Activated CD8-positive, alpha-beta memory T cell treated with anti-CD3 and anti-CD28 coated beads for 36 hours (primary cell): ENCODE measurements at regions not wholly inside any gene's neighbourhood (a gene's known extent, or its start where the extent isn't known, plus 50 kb on each side); places are given as distances from the start of the nearest gene placed in this dataset.

Experiments
- CTCF ChIA-PET: fragments of 350-600 bp; sonication (Branson Sonifier 250); formaldehyde crosslinking; loops from one replicate; lab custom pipeline; 2021; ENCODE audit warnings: antibody characterized with exemption; lab: Charles Lee
- POLR2A ChIA-PET: fragments of 350-600 bp; sonication (Branson Sonifier 250); formaldehyde crosslinking; loops from one replicate; lab custom pipeline; 2021; ENCODE audit warnings: antibody characterized with exemption; lab: Charles Lee

DNA sequence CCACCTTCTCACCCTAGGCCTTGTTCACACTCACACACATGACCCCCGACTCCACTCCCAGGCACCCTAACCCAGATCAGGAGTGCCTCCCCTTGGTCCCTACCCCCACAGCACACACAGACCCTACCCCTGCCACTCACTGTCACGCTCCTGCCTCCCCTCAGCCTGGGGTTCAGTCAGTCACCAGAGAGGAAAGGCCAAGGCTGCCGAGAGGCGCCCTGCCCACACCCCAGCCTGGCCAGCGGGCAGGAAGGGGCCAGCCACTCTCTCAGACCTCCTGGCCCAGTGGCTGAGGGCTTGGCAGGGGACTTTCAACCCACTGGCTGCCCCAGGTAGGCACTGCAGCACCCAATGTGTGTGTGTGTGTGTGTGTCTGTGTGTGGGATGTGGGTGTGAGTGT is 122.4 kb upstream of the MVB12B start:
- ChIA-PET POLR2A (no interaction called here), CTCF (no interaction called here)

DNA sequence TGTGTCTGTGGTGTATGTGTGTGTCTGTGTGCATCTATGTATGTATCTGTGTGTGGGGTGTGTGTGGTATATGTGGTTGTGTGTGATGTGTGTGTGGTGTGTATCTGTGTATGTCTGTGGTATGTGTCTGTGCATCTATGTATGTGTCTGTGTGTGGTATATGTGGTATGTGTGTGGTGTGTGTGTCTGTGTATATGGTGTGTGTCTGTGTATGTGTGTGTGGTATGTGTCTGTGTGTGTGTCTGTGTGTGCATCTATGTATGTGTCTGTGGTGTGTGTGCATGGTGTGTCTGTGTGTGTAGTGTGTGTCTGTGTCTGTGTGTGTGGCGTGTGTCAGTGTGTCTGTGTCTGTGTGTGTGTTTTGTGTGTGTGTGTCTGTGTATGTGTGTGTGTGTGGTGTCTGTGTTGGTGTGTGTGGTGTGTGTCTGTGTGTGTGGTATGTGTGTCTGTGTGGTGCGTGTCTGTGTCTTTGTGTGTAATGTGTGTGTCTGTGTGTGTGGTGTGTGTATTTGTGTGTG is 121.9 kb upstream of the MVB12B start:
- CTCF ChIA-PET = no interaction called here
- POLR2A ChIA-PET = no interaction called here

DNA sequence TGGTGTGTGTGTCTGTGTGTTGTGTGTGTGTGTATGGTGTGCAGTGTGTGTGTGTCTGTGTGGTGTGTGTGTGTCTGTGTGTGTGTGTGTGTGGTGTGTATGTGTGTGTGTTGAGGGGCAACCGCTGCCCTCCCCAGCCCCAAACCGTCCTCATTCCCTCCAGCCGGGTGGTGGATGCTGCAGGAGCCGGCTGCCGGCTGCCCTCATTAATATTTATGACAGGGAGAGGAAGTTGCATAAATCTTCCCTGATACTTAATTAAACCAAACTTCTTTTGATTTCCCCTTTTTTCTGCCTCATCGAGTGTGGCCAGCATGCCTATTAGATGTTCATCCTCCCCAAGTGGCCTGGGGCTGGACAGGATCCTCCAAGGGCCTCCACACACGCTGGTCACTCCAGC is 121.4 kb upstream of the MVB12B start:
- POLR2A ChIA-PET = no interaction called here
- CTCF ChIA-PET = no interaction called here

DNA sequence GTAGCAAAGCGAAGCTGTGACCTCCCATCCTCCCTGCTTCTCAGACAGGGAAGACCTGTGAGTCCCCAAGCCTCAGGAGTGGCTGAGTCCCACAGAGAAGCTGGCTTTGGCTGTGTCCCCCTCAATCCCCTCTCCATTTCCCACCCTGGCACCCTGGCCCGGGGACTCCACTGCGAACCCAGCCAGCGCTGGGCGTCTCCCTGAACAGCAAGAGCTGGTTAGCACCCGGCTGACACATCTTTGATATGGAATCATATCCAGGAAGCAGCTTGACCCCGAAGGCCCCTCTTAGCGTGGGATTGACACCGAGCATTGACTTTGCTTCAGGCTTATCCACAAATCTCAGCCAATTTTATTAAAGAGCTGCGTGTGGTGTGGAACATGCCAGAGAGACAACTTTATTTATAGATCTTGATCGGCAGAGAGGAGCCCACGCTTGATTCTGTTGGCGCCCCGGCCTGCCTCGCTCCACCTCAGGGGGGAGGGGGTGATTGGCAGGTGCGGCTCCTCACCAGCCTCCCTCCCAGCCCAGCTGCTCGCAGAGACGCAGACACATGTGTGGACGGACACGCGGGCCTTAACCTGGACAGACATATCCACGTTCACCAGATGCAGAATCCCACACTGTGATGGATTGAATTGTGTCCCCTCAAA is 120.7 kb upstream of the MVB12B start:
- ChIA-PET CTCF (no interaction called here), POLR2A (no interaction called here)

GRCh38 chr9:126207256-126207655 is 119.4 kb upstream of the MVB12B start:
- ChIA-PET POLR2A (no interaction called here), CTCF (no interaction called here)

DNA sequence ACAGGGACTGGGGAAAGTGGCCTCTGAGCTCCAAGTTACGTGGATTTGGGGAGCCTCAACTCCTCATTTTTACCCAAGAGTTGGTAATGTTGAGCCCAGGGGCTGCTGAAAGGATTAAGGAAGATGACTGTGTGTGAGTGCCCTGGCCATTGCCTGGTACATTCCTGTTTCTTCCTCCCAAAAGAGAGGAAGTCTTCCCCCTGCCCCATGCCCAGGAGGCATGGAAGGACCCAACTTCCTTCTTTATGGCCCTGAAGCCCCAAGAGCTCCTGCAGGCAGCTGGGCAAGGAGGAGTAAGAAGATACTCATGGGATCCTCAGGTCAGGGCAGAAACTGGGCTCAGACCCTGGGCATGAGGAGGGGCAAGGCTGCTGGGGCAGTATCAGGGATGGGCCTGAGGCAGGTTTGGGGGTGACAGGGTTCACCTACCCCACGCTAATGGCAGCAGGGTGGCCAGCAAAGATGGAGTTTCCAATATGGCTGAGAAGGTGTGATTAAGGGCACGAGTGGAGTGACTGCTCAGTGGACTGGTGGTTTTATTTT is 118.3 kb upstream of the MVB12B start:
- POLR2A ChIA-PET = no interaction called here
- CTCF ChIA-PET = no interaction called here

- ChIA-PET POLR2A (no interaction called here), CTCF (no interaction called here)
Observed at GRCh38 chr9:126211441-126212074, 115.1 kb upstream of the MVB12B start.

DNA sequence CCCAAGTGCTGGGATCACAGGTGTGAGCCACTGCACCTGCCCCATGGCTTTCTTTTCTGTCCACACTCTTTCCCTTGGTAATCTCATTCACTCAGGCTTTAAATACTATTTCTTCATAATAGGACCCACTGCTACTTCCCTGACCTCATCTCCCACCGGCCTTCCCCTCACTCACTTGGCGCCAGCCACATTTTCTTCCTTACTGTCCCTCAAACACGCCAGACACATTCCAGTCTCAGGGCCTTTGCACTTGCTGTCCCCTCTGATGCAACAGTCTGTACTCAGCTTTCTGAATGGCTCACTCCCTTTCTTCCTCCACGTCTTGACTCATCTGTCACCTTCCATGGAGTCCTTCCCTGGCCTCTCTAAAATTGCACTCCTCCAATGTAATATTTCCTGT is 111.1 kb upstream of the MVB12B start:
- ChIA-PET CTCF (no interaction called here), POLR2A (no interaction called here)

- ChIA-PET CTCF (no interaction called here), POLR2A (no interaction called here)
Observed at GRCh38 chr9:126216826-126217225, 109.8 kb upstream of the MVB12B start.

DNA sequence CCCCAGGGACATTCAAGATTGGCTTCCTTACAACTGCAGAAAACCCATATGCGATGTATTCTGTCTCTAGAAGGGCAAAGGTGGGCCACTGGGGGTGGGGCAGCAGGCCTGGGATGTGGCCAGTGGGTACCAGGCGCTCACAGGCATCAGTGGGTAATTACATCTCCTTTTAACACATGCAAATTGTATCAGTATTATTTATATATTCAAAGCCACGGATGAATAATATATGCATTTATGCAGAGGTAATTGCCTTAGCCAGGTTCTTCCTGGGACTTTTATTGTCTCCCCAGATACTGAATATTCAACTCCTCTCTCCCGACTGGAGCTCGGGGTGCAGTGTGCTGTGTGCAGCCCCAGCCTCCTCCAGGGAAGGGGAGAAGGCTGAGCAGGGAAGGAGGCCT is 109.4 kb upstream of the MVB12B start:
- ChIA-PET CTCF (no interaction called here), POLR2A (no interaction called here)

GRCh38 chr9:126217797-126218196 is 108.8 kb upstream of the MVB12B start:
- ChIA-PET CTCF (no interaction called here), POLR2A (no interaction called here)

- POLR2A ChIA-PET = no interaction called here
Observed at GRCh38 chr9:126218359-126219125, 108.1 kb upstream of the MVB12B start.

DNA sequence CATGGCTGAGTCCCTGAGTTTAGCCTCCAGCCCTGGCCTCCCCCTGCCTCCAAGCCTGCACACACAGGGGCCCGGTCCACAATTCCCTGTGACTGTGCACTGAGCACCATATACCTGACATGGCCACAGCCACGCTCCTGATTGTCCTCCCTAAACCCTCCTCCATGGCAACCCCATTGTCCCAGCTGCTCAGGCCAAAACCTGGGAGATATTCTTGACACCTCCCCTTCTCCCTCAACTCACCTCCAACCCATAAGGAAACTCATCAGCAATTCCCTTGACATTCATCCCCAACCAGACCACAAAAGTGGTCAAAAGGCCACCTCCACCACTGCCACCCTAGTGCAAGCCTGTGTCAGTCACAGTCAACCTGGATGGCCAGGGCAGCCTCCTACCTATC is 107.5 kb upstream of the MVB12B start:
- ChIA-PET CTCF (no interaction called here), POLR2A (no interaction called here)

More at GRCh38 chr9:126218359-126219125, 108.1 kb upstream of the MVB12B start:
- CTCF ChIA-PET = no interaction called here

DNA sequence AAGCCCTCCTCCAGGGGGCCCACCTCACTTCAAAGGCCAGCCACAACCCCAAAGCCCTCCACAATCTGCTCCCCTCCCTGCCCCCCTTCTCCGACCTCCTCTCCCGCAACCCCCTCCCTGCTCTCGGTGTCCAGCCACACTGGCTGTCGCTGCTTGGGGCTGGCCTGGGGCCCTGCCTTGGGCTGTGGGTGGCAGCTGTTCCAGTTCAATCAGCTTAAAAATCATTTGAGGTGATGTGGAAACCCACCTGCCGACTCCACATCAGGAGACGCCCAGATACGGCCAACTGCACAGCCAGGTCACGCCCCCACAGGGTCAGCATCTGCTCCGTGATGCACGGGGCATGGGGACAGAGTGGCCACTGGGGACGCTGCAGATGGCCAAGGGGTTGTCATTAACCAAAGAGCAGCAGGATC is 107.0 kb upstream of the MVB12B start:
- POLR2A ChIA-PET = no interaction called here

DNA sequence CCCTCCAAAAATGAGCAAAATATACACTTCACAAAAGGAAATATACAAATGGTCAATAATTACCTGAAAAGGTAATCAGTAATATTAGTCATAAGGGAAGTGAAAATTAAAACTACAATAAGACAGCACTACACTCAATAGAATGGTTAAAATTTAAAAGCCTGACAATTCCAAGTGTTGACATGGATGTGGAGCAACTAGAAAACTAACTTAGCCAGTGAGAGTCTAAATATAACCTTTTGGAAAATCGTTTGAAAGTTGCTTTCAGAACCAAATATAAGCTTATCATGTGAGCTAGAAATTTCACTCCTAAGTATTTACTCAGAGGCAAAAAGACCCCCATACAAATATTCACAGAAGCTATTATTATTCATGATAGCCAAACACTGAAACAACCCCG is 105.1 kb upstream of the MVB12B start:
- ChIA-PET POLR2A (no interaction called here), CTCF (no interaction called here)

More for the DNA sequence above, 107.0 kb upstream of the MVB12B start:
- CTCF ChIA-PET = no interaction called here

- ChIA-PET POLR2A (no interaction called here), CTCF (no interaction called here)
Observed at GRCh38 chr9:126222363-126222834, 104.2 kb upstream of the MVB12B start.

- POLR2A ChIA-PET = no interaction called here
- CTCF ChIA-PET = no interaction called here
Observed at GRCh38 chr9:126222835-126223431, 103.7 kb upstream of the MVB12B start.

GRCh38 chr9:126223798-126224531 is 102.7 kb upstream of the MVB12B start:
- CTCF ChIA-PET = no interaction called here
- POLR2A ChIA-PET = no interaction called here
